Heart left ventricle (tissue), 16 donors: ENCODE measurements at regions not wholly inside any gene's neighbourhood (a gene's known extent, or its start where the extent isn't known, plus 50 kb on each side); places are given as distances from the start of the nearest gene placed in this dataset.

Source experiments
- ATAC-seq, 4 donors: fragments of 200-7000 bp; cut with Tn5 transposase; one replicate each; pipeline ENCODE4 v1.9.1; 2020 to 2022; ENCODE audit warnings: moderate library complexity in 4 of 4, mild to moderate bottlenecking in 3 of 4, moderate number of reproducible peaks in 1 of 4
- DNase-seq, 5 donors: peaks; one replicate each; pipeline ENCODE4 v3.0.0-alpha.2; 2020
- H3K27ac ChIP-seq, 12 donors: fragments of 200-600 bp; sonication (generic) in 4 of 12; one replicate each; pipeline versions ENCODE4 v1.5.0 to v1.8.0; 2016 to 2022; ENCODE audit warnings: mild to moderate bottlenecking in 2 of 12
- H3K27me3 ChIP-seq, 9 donors: fragments of 200-600 bp; sonication (generic) in 2 of 9; one replicate each; pipeline versions ENCODE4 v1.5.1 to v1.8.0; 2016 to 2022; ENCODE audit warnings: mild to moderate bottlenecking in 3 of 9
- H3K36me3 ChIP-seq, 9 donors: fragments of 200-600 bp; sonication (generic) in 2 of 9; one replicate each; pipeline versions ENCODE4 v1.5.0 to v1.8.0; 2018 to 2022; ENCODE audit warnings: mild to moderate bottlenecking in 2 of 9
- H3K4me1 ChIP-seq, 12 donors: fragments of 200-600 bp; sonication (generic) in 4 of 12; one replicate each; pipeline versions ENCODE4 v1.5.0 to v1.8.0; 2016 to 2022; ENCODE audit warnings: mild to moderate bottlenecking in 3 of 12
- H3K4me3 ChIP-seq, 12 donors: fragments of 200-600 bp; sonication (generic) in 4 of 12; one replicate each; pipeline versions ENCODE4 v1.5.0 to v1.8.0; 2017 to 2022; ENCODE audit warnings: mild to moderate bottlenecking in 9 of 12, moderate library complexity in 4 of 12
- H3K9me3 ChIP-seq, 12 donors: fragments of 200-600 bp; sonication (generic) in 4 of 12; one replicate each; pipeline versions ENCODE4 v1.5.0 to v1.8.0; 2016 to 2022; ENCODE audit warnings: mild to moderate bottlenecking in 1 of 12
- POLR2A ChIP-seq, 2 donors: fragments of 450-650 bp; IDR thresholded peaks; one replicate each; pipeline ENCODE4 v1.6.1; 2017; ENCODE audit warnings: antibody characterized with exemption in 2 of 2, mild to moderate bottlenecking in 2 of 2, moderate library complexity in 2 of 2
- WGBS, 4 donors: extraction: QIAGEN DNeasy Blood & Tissue Kit in 2 of 4; methylation state at CpG; one replicate each; pipeline versions ENCODE4 v1.1.5 to v1.1.7; 2013 to 2018; 5-methylcytosine and 5-hydroxymethylcytosine counted together
- intact Hi-C, 10 donors: fragments of 100-400 bp; cut with DNase I; formaldehyde crosslinking; loops; one replicate each; pipeline versions ENCODE4 v1.11.1 to v1.14.2; 2022
- TF ChIP-seq, protein P1 (sequence below), 12 donors: fragments of 200-600 bp; sonication (generic) in 4 of 12; IDR thresholded peaks; one replicate each; pipeline versions ENCODE4 v1.5.0 to v1.8.0; 2018 to 2022; ENCODE audit warnings: antibody characterized with exemption in 12 of 12, mild to moderate bottlenecking in 5 of 12
- donor health status: ischemic (EF 13 %, LVEDD 7.1; RV severe dilation, severe dysfunction).
- donor health status: healthy with polysubstance abuse.
- donor health status: DM: no; HTN: yes; CAD: no.
- donor health status: DM: no; HTN: no; CAD: no.
- donor health status: ischemic (EF 25% LVEDD 6.9; RV normal size, moderate dysfunction).
- donor health status: ischemic (EF 25% LVEDD 5.7; RV mildly dilated, moderate dysfunction).
- donor health status: healthy.
- donor health status: DM: yes; HTN: yes; CAD: no.
- donor health status: ischemic (EF 35%, LVEDD 5.7; RV mildly dilated, moderate dysfunction).
- donor health status: nonischemic (EF 11% LVEDD 7.7; RV severe dilation, severe dysfunction).
- donor health status: DM: yes; HTN: yes; CAD: no.
- donor health status: PGD.
- donor health status: ischemic (EF 29% LVEDD 5.4; RV normal size, mild dysfunction).
- donor health status: nonischemic (EF 23%, LVEDD 6.1; RV moderate dilation, normal function).

DNA sequence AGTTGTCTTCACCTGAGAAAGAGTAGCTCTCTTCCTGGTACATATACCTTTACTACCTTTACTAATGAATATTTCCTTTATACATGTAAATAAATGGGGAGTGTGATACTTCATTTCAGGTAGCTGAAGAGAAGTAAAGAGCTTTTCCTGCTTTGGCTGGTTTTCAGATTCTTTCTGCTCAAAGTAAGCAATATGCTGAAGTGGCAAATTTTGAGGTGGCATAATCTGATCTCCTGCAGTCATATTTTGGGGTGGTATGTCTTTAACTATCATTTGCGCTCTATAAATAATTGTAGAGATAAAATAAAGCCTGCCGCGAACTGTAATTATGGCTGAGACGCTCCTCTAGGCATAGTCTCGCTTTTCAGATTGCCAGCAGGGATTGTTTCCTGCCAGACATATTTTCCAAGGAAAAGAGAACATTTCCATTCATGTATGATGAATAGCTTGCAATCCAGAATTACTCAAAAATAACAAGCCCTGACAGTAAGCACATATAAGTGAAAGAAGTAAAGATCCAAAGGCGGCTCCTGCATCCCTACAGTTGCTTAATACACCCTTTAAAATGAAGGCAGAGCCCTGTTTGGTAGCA, 200.7 kb downstream of the C12orf50 start:
- WGBS, 4 donors, result 58 to 66% (median 61%) methylated on average over 6 of the region's 6 CpGs
- H3K4me3 ChIP-seq, result no peak overlapping the region

DNA sequence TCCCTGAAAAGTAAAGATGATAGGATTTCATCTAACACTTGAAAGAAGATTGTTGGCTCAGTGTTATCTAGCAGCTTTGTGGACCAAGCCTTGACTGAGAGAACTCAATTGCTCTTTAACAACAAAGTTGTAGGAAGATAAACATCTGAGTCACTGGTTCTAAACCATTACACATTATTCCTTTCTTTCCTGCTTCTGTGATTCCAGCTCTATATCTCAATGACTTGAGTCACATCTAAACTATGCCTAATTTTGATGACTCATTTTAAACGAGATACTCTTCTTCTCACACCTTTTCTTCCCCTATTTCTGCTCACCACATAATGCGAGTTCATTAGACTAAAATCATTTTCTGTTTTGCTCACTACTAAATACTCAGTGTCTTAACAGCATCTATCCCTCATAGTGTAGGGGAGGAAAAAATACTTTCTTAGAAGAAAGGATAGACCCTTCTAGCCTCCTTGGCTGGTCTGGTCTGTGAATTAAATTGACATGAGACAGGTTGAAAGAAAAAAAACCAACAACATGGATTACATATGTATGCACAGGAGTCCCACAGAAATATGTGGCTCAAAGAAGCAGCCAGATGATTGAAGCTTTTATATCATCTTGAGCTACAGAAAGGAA, 201.4 kb downstream of the C12orf50 start:
- no peak overlapping the region for H3K27ac ChIP-seq
- no peaks in the 10 kb centered on the region for H3K4me1 ChIP-seq
- H3K4me3 ChIP-seq, result no peak overlapping the region
- H3K36me3 ChIP-seq, result no peaks in the 10 kb centered on the region
- intact Hi-C loops, result no loop called here
- 59 to 73% (median 66%) methylated on average over 2 of the region's 2 CpGs for WGBS, 4 donors
- no peaks in the 10 kb centered on the region for H3K27me3 ChIP-seq
- no peaks in the 10 kb centered on the region for H3K9me3 ChIP-seq
- ATAC-seq (no peak), DNase-seq (no peak)
- TF ChIP-seq, protein P1, sequence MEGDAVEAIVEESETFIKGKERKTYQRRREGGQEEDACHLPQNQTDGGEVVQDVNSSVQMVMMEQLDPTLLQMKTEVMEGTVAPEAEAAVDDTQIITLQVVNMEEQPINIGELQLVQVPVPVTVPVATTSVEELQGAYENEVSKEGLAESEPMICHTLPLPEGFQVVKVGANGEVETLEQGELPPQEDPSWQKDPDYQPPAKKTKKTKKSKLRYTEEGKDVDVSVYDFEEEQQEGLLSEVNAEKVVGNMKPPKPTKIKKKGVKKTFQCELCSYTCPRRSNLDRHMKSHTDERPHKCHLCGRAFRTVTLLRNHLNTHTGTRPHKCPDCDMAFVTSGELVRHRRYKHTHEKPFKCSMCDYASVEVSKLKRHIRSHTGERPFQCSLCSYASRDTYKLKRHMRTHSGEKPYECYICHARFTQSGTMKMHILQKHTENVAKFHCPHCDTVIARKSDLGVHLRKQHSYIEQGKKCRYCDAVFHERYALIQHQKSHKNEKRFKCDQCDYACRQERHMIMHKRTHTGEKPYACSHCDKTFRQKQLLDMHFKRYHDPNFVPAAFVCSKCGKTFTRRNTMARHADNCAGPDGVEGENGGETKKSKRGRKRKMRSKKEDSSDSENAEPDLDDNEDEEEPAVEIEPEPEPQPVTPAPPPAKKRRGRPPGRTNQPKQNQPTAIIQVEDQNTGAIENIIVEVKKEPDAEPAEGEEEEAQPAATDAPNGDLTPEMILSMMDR (IDR thresholded peaks at IDR 0.05), result no peak
- no peak for TF ChIP-seq POLR2A (IDR thresholded peaks at IDR 0.05)

More for the DNA sequence above, 200.7 kb downstream of the C12orf50 start:
- intact Hi-C loops, result no loop called here
- no peak for ATAC-seq
- H3K4me1 ChIP-seq, result no peaks in the 10 kb centered on the region
- H3K27me3 ChIP-seq, result no peaks in the 10 kb centered on the region
- TF ChIP-seq POLR2A (IDR thresholded peaks at IDR 0.05), result no peak
- TF ChIP-seq, protein P1 (IDR thresholded peaks at IDR 0.05), result no peak
- no peak for DNase-seq
- no peak overlapping the region for H3K27ac ChIP-seq
- no peaks in the 10 kb centered on the region for H3K9me3 ChIP-seq
- H3K36me3 ChIP-seq, result no peaks in the 10 kb centered on the region

DNA sequence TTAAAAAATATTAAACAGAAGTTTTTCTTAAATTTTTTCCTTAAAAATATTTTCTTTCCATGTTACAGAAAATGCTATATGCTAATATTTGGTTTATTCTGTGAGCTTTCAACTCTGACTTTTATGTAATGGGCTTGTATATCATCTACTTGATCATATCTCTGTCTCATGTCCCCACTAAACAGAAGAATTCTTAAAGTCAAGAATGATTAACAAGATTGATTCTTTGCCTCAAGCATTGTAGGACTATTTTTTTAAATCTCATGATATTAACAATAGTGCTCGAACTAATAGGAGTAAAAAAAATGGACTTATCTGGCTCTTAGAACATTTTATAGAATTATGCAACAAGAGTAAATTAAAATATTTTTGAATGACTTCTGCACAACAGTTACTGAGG, 206.3 kb downstream of the C12orf50 start:
- TF ChIP-seq POLR2A (IDR thresholded peaks at IDR 0.05), result no peak
- TF ChIP-seq, protein P1 (IDR thresholded peaks at IDR 0.05), result no peak
- no peak for ATAC-seq
- no peak for DNase-seq
- H3K36me3 ChIP-seq, result no peaks in the 10 kb centered on the region
- H3K4me3 ChIP-seq, result no peak overlapping the region
- no peaks in the 10 kb centered on the region for H3K9me3 ChIP-seq
- no peaks in the 10 kb centered on the region for H3K27me3 ChIP-seq
- intact Hi-C loops, result no loop called here
- H3K4me1 ChIP-seq, result no peaks in the 10 kb centered on the region
- H3K27ac ChIP-seq, result no peak overlapping the region
- 67 to 74% (median 73%) methylated on average over 1 of the region's 1 CpG for WGBS, 4 donors

DNA sequence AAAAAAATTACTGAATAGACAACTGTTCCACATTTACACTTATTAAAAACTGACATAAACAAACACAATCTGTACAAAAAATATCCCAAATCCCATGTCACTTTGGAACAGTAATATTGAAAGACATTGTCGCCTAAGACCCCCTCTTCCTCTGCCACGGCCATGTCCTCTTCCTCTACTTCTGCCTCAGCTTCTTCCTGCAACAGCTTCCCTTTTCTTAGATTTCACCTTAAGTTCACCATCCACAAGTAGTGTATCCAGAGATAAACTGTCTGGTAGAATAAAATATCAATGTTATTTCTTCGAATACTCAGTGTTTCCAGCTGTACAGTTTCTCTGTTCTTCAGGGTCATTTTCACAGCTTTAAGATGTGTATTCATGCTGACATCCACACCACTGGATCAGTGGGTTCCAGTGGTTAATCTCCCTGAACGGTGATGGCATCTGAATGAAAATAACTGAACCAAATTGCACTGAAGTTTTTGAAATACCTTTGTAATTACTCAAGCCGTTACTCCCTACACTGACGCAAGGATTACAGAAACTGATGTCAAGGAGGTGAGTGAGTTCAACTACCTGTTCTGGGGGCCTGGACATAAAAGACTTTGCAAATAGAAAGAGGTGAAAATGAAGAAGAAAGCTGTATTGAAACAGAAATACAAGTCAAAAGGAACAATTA, 208.5 kb downstream of the C12orf50 start:
- 59 to 68% (median 64%) methylated on average over 6 of the region's 6 CpGs for WGBS, 4 donors
- no peak for DNase-seq
- no peaks in the 10 kb centered on the region for H3K36me3 ChIP-seq
- H3K4me3 ChIP-seq, result no peak overlapping the region
- H3K27me3 ChIP-seq, result no peaks in the 10 kb centered on the region
- ATAC-seq, result no peak
- no peaks in the 10 kb centered on the region for H3K4me1 ChIP-seq
- H3K9me3 ChIP-seq, result no peaks in the 10 kb centered on the region
- intact Hi-C loops, result no loop called here
- no peak overlapping the region for H3K27ac ChIP-seq
- TF ChIP-seq POLR2A (IDR thresholded peaks at IDR 0.05), result no peak
- TF ChIP-seq, protein P1 (IDR thresholded peaks at IDR 0.05), result no peak
